CD4-positive, alpha-beta T cell (primary cell): ENCODE measurements at regions not wholly inside any gene's neighbourhood (a gene's known extent, or its start where the extent isn't known, plus 50 kb on each side); places are given as distances from the start of the nearest gene placed in this dataset.

ENCODE experiments used
- ATAC-seq: fragments of 200-7000 bp; cut with Tn5 transposase; one replicate; pipeline ENCODE4 v1.10.0; 2022; ENCODE audit warnings: mild to moderate bottlenecking; ENCODE audit not compliant: poor library complexity
- CTCF ChIA-PET: fragments of 350-600 bp; sonication (Branson Sonifier 250); formaldehyde crosslinking; loops from one replicate; lab custom pipeline; 2021; ENCODE audit warnings: antibody characterized with exemption, inconsistent platforms; lab: Charles Lee
- POLR2A ChIA-PET: fragments of 350-600 bp; sonication (Branson Sonifier 250); formaldehyde crosslinking; loops from one replicate; lab custom pipeline; 2021; ENCODE audit warnings: antibody characterized with exemption, inconsistent platforms; lab: Charles Lee
- DNase-seq, 14 experiments: peaks; one replicate each; pipeline ENCODE4 v3.0.0-alpha.2; 2013 to 2020; ENCODE audit warnings: mixed read lengths in 2 of 14
- H3K27ac ChIP-seq, 2 donors: one replicate each; pipeline versions ENCODE4 v1.5.1 to v1.7.0; 2013; ENCODE audit warnings: low read length in 2 of 2, low read depth in 1 of 2, mild to moderate bottlenecking in 1 of 2
- H3K27me3 ChIP-seq, 2 experiments: 1 replicate in 1 of 2; 2 replicates in 1 of 2; pipeline versions ENCODE4 v1.6.1 to v1.7.0; 2013; ENCODE audit warnings: low read length in 2 of 2, control low read depth in 1 of 2, mild to moderate bottlenecking in 1 of 2, moderate library complexity in 1 of 2; ENCODE audit not compliant: insufficient read depth in 2 of 2, control insufficient read depth in 1 of 2
- H3K36me3 ChIP-seq: one replicate; pipeline ENCODE4 v1.6.1; 2013; ENCODE audit warnings: low read length, control low read depth; ENCODE audit not compliant: insufficient read depth
- H3K4me1 ChIP-seq: one replicate; pipeline ENCODE4 v1.6.1; 2013; ENCODE audit warnings: low read length, control low read depth; ENCODE audit not compliant: insufficient read depth
- H3K4me3 ChIP-seq: one replicate; pipeline ENCODE4 v1.5.1; 2013; ENCODE audit warnings: mild to moderate bottlenecking, low read length, moderate library complexity
- H3K9me3 ChIP-seq, 2 experiments: 1 replicate in 1 of 2; 2 replicates in 1 of 2; pipeline versions ENCODE4 v1.6.1 to v1.7.0; 2013; ENCODE audit warnings: low read length in 2 of 2, mild to moderate bottlenecking in 2 of 2, control low read depth in 1 of 2, moderate library complexity in 1 of 2; ENCODE audit not compliant: control insufficient read depth in 1 of 2, insufficient read depth in 1 of 2
- H3K27ac Mint-ChIP-seq: one replicate; pipeline ENCODE4 v1.8.0; 2020; ENCODE audit warnings: mixed read lengths
- H3K27me3 Mint-ChIP-seq: one replicate; pipeline ENCODE4 v1.8.0; 2021; ENCODE audit warnings: mixed read lengths
- H3K36me3 Mint-ChIP-seq: one replicate; pipeline ENCODE4 v1.8.0; 2021; ENCODE audit warnings: low read depth, mixed read lengths
- H3K4me1 Mint-ChIP-seq: one replicate; pipeline ENCODE4 v1.8.0; 2021; ENCODE audit warnings: low read depth, mixed read lengths
- H3K4me3 Mint-ChIP-seq: one replicate; pipeline ENCODE4 v1.8.0; 2020; ENCODE audit warnings: mild to moderate bottlenecking, mixed read lengths
- H3K9me3 Mint-ChIP-seq: one replicate; pipeline ENCODE4 v1.8.0; 2020; ENCODE audit warnings: mixed read lengths
- CTCF ChIP-seq: fragments of 200-600 bp; IDR thresholded peaks from one replicate; pipeline ENCODE4 v1.8.0; 2022; ENCODE audit warnings: antibody characterized with exemption, mild to moderate bottlenecking
- intact Hi-C, 2 experiments: fragments of 100-400 bp; cut with DNase I in 1 of 2; cut with micrococcal nuclease in 1 of 2; formaldehyde crosslinking; loops; one replicate each; pipeline versions ENCODE4 v1.15.1 to v1.9.0; 2023 to 2025; cut with DNase I, micrococcal nuclease

GRCh38 chr14:66435683-66436082 lies 50.5 kb upstream of the CCDC196 start:
- TF ChIP-seq CTCF, result no peak
- Mint-ChIP-seq H3K27me3 (no peaks in the 10 kb centered on the region), H3K27ac (no peak overlapping the region)

More at GRCh38 chr14:66435683-66436082, 50.5 kb upstream of the CCDC196 start:
- no peak for ATAC-seq
- Mint-ChIP-seq H3K4me1 (no peaks in the 10 kb centered on the region), H3K4me3 (no peak overlapping the region), H3K36me3 (peaks cover 14% of the 10 kb centered on the region), H3K9me3 (peaks cover 6% of the 10 kb centered on the region)
- ChIA-PET CTCF (interaction anchor here (1.2 kb wide), 1 partner anchor 17 kb away, joined by 3 read pairs; no protein-coding TSS in a partner anchor), POLR2A (no interaction called here)
- Histone ChIP-seq H3K9me3 (peaks cover 0 to 25% of the 10 kb centered on the region in 2 experiments), H3K4me1 (no peaks in the 10 kb centered on the region), H3K4me3 (no peak overlapping the region), H3K27me3 (no peaks in the 10 kb centered on the region), H3K36me3 (no peaks in the 10 kb centered on the region), H3K27ac (no peak overlapping the region)
- DNase-seq, result no peak
- intact Hi-C loops, result no loop called here
